ENCODE measurements at regions not wholly inside any gene's neighbourhood (a gene's known extent, or its start where the extent isn't known, plus 50 kb on each side); places are given as distances from the start of the nearest gene placed in this dataset.

DNA sequence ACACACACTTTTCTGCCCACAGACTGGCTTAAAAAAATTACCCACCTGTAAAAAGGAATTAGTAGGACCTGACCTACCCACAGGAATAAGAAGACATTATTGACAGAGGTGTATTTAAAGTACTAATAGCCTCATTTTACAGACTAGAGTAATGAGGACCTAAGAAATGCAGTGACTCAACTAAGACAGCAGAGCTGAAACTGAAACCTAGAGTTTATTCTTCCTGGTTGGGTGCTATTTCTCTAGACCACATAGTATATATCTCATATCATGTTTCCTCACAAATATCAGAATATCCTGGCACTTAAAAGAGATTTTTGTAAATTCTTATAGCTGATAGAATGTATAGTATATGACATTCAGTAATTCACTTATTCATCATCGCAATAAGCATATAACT is 435.0 kb downstream of the MAGEE1 start:
- Histone ChIP-seq H4K91ac (ENCODE audit: insufficient read length, low read depth, low read length) (no peak overlapping the region), H2BK5ac (ENCODE audit: insufficient read length, low read length) (no peak overlapping the region), H3K9ac (ENCODE audit: extremely low read depth, insufficient read length, low read length) (no peak overlapping the region), H2AFZ (ENCODE audit: low read length) (no peak overlapping the region), H2BK20ac (ENCODE audit: low read depth, low read length, poor library complexity, severe bottlenecking) (no peak overlapping the region), H2BK12ac (ENCODE audit: insufficient read length, low read depth, low read length) (no peak overlapping the region), H3K27ac (ENCODE audit: insufficient read length, low read depth, low read length) (no peak overlapping the region), H3K79me2 (ENCODE audit: insufficient read depth, low read length) (no peaks in the 10 kb centered on the region), H3K4ac (ENCODE audit: low read depth, low read length) (no peak overlapping the region), H3K23ac (ENCODE audit: insufficient read length, low read depth, low read length) (no peak overlapping the region), H3K79me1 (ENCODE audit: insufficient read depth, low read depth, low read length, poor library complexity, severe bottlenecking) (no peaks in the 10 kb centered on the region), H3K9me3 (ENCODE audit: control insufficient read depth, low read depth, low read length) (peaks cover 44% of the 10 kb centered on the region), H2AK5ac (ENCODE audit: insufficient read length, low read length) (no peak overlapping the region), H3K14ac (ENCODE audit: insufficient read depth, low read length) (no peak overlapping the region), H2BK120ac (ENCODE audit: low read depth, low read length, poor library complexity, severe bottlenecking) (no peak overlapping the region), H2BK15ac (ENCODE audit: low read depth, low read length) (no peak overlapping the region), H4K5ac (ENCODE audit: insufficient read length, low read depth, low read length) (no peak overlapping the region), H4K8ac (replicated peaks; ENCODE audit: insufficient read length, low read depth, low read length) (no peak overlapping the region), H3K4me2 (ENCODE audit: insufficient read depth, insufficient read length, low read length) (no peak overlapping the region), H3K56ac (ENCODE audit: insufficient read length, low read depth, low read length) (no peak overlapping the region), H3K27me3 (ENCODE audit: insufficient read depth, low read length) (no peaks in the 10 kb centered on the region; the same call in 1 of the 2 replicates), H3K23me2 (ENCODE audit: insufficient read length, low read depth, low read length, poor library complexity, severe bottlenecking) (no peaks in the 10 kb centered on the region), H3K18ac (ENCODE audit: insufficient read length, low read depth, low read length) (no peak overlapping the region), H3K4me1 (ENCODE audit: insufficient read depth, low read length) (no peaks in the 10 kb centered on the region), H3T11ph (ENCODE audit: low read length) (no peak overlapping the region), H4K20me1 (ENCODE audit: control insufficient read depth, insufficient read depth, insufficient read length) (no peaks in the 10 kb centered on the region)
- no peaks in the 10 kb centered on the region for H3K27me3 Mint-ChIP-seq (ENCODE audit: low read depth)
- H3K27ac Mint-ChIP-seq: no peak overlapping the region
- no peak for DNase-seq
- H3K4me1 Mint-ChIP-seq: no peaks in the 10 kb centered on the region
- H3K4me3 Mint-ChIP-seq: no peak overlapping the region
- TF ChIP-seq, protein P1, sequence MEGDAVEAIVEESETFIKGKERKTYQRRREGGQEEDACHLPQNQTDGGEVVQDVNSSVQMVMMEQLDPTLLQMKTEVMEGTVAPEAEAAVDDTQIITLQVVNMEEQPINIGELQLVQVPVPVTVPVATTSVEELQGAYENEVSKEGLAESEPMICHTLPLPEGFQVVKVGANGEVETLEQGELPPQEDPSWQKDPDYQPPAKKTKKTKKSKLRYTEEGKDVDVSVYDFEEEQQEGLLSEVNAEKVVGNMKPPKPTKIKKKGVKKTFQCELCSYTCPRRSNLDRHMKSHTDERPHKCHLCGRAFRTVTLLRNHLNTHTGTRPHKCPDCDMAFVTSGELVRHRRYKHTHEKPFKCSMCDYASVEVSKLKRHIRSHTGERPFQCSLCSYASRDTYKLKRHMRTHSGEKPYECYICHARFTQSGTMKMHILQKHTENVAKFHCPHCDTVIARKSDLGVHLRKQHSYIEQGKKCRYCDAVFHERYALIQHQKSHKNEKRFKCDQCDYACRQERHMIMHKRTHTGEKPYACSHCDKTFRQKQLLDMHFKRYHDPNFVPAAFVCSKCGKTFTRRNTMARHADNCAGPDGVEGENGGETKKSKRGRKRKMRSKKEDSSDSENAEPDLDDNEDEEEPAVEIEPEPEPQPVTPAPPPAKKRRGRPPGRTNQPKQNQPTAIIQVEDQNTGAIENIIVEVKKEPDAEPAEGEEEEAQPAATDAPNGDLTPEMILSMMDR (conservative IDR thresholded peaks at IDR 0.05): no peak
- WGBS (ENCODE audit: extremely low coverage, insufficient read length, low lambda C conversion rate): no CpG with 5 or more reads among the region's 1 CpG
- peaks cover 49 to 63% of the 10 kb centered on the region in 2 experiments for H3K9me3 Mint-ChIP-seq
- H3K36me3 Mint-ChIP-seq (ENCODE audit: insufficient read depth in 1 of 3, low read depth in 3 of 3): no peaks in the 10 kb centered on the region; a peak in 2 of 7 replicates

Measured in H9 (cell line).